ENCODE measurements at regions not wholly inside any gene's neighbourhood (a gene's known extent, or its start where the extent isn't known, plus 50 kb on each side); places are given as distances from the start of the nearest gene placed in this dataset.
"Not testable (repeated sequence)": the region's sequence is repeated elsewhere in the genome, so short reads cannot be mapped to it uniquely, and the experiment has no call there.

GRCh38 chr6:90369024-90369519 is 72.4 kb upstream of the BACH2 start:
- no peak for DNase-seq

GRCh38 chr6:90368601-90369000 is 72.0 kb upstream of the BACH2 start:
- DNase-seq = no peak

GRCh38 chr6:90368001-90368400 is 71.4 kb upstream of the BACH2 start:
- DNase-seq = no peak

GRCh38 chr6:90365565-90366219 is 69.0 kb upstream of the BACH2 start:
- no peak for DNase-seq

GRCh38 chr6:90365002-90365401 is 68.4 kb upstream of the BACH2 start:
- DNase-seq = no peak

- DNase-seq = no peak
Observed at GRCh38 chr6:90364286-90364685, 67.6 kb upstream of the BACH2 start.

GRCh38 chr6:90362318-90362717 is 65.7 kb upstream of the BACH2 start:
- no peak for DNase-seq

GRCh38 chr6:90361174-90361573 is 64.5 kb upstream of the BACH2 start:
- no peak for DNase-seq

GRCh38 chr6:90358036-90358770 is 61.6 kb upstream of the BACH2 start:
- not testable (repeated sequence) for DNase-seq

GRCh38 chr6:90356012-90356421 is 59.4 kb upstream of the BACH2 start:
- DNase-seq = no peak

- no peak for DNase-seq
Observed at GRCh38 chr6:90354961-90355360, 58.3 kb upstream of the BACH2 start.

- no peak for DNase-seq
Observed at GRCh38 chr6:90351696-90352095, 55.1 kb upstream of the BACH2 start.

- DNase-seq = no peak
Observed at GRCh38 chr6:90350689-90351554, 54.3 kb upstream of the BACH2 start.

- DNase-seq = no peak
Observed at GRCh38 chr6:90347411-90347851, 50.8 kb upstream of the BACH2 start.

- no peak for DNase-seq
Observed at GRCh38 chr6:90346729-90347128, 50.1 kb upstream of the BACH2 start.
